H1 (cell line): ENCODE measurements at regions not wholly inside any gene's neighbourhood (a gene's known extent, or its start where the extent isn't known, plus 50 kb on each side); places are given as distances from the start of the nearest gene placed in this dataset.

Experiments used
- CTCF ChIA-PET: fragments of 300-600 bp; sonication (Branson Sonifier 250); formaldehyde crosslinking; loops from one replicate; lab custom pipeline; 2021; ENCODE audit not compliant: partially characterized antibody; lab: Charles Lee
- POLR2A ChIA-PET: fragments of 300-600 bp; sonication (Branson Sonifier 250); formaldehyde crosslinking; loops from one replicate; lab custom pipeline; 2021; ENCODE audit warnings: inconsistent platforms; ENCODE audit not compliant: partially characterized antibody; lab: Charles Lee
- DNase-seq, 2 experiments: peaks; one replicate each; pipeline versions ENCODE4 v3.0.0 to v3.0.0-alpha.2; 2010 to 2022; ENCODE audit warnings: low spot score in 2 of 2, low read depth in 1 of 2, mixed read lengths in 1 of 2
- FAIRE-seq: peaks from 2 replicates; lab custom pipeline; 2011; peaks lifted over from hg19 to GRCh38; lab: Jason Lieb, UNC
- H2AFZ ChIP-seq: 2 replicates; pipeline ENCODE4 v1.8.1; 2012; ENCODE audit warnings: low read length, inconsistent platforms
- H2AK5ac ChIP-seq: 2 replicates; pipeline ENCODE4 v1.6.1; 2013; ENCODE audit warnings: low read depth, low read length
- H2BK120ac ChIP-seq: replicated peaks from 2 replicates; pipeline ENCODE3; 2013; ENCODE audit warnings: low read depth, low read length, inconsistent platforms
- H2BK12ac ChIP-seq: 2 replicates; pipeline ENCODE4 v1.6.1; 2013; ENCODE audit warnings: low read depth, low read length
- H2BK15ac ChIP-seq: 2 replicates; pipeline ENCODE4 v1.6.1; 2013; ENCODE audit warnings: low read length
- H2BK20ac ChIP-seq: 2 replicates; pipeline ENCODE4 v1.6.1; 2013; ENCODE audit warnings: low read length
- H2BK5ac ChIP-seq: 2 replicates; pipeline ENCODE4 v1.6.1; 2013; ENCODE audit warnings: low read depth, low read length
- H3K14ac ChIP-seq: 2 replicates; pipeline ENCODE4 v1.6.1; 2013; ENCODE audit warnings: inconsistent platforms; ENCODE audit not compliant: insufficient read length
- H3K18ac ChIP-seq: 2 replicates; pipeline ENCODE4 v1.6.1; 2013; ENCODE audit warnings: low read length; ENCODE audit errors: extremely low read depth
- H3K23ac ChIP-seq: 2 replicates; pipeline ENCODE4 v1.6.1; 2013; ENCODE audit warnings: inconsistent platforms; ENCODE audit not compliant: insufficient read length
- H3K23me2 ChIP-seq: 2 replicates; pipeline ENCODE4 v1.6.1; 2013; ENCODE audit warnings: low read depth, low read length
- H3K27ac ChIP-seq: 2 replicates; pipeline ENCODE4 v1.6.1; 2011; ENCODE audit warnings: low read depth, low read length, inconsistent platforms
- H3K27me3 ChIP-seq, 4 experiments: replicated peaks in 1 of 4; 1 replicate in 1 of 4; 2 replicates in 3 of 4; pipeline versions ENCODE4 v1.6.1 to v1.8.1; 2011 to 2013; ENCODE audit warnings: low read length in 3 of 4, mild to moderate bottlenecking in 3 of 4, inconsistent platforms in 2 of 4, mixed read lengths in 2 of 4, moderate library complexity in 1 of 4; ENCODE audit not compliant: control insufficient read depth in 3 of 4, insufficient read depth in 3 of 4; ENCODE audit errors: extremely low read depth in 1 of 4
- H3K36me3 ChIP-seq, 4 experiments: 2 replicates each; pipeline versions ENCODE4 v1.6.1 to v1.8.1; 2011 to 2013; ENCODE audit warnings: mild to moderate bottlenecking in 4 of 4, low read length in 3 of 4, moderate library complexity in 2 of 4, control low read depth in 1 of 4, inconsistent platforms in 1 of 4; ENCODE audit not compliant: insufficient read depth in 4 of 4, control insufficient read depth in 2 of 4
- H3K4ac ChIP-seq: replicated peaks from 2 replicates; pipeline ENCODE3; 2013; ENCODE audit warnings: low read length, low read depth, mixed read lengths, inconsistent platforms; ENCODE audit not compliant: insufficient read length
- H3K4me1 ChIP-seq, 4 experiments: replicated peaks in 1 of 4; 1 replicate in 1 of 4; 2 replicates in 3 of 4; pipeline versions ENCODE4 v1.6.1 to v1.8.1; 2011 to 2013; ENCODE audit warnings: low read length in 3 of 4, inconsistent platforms in 2 of 4, mixed read lengths in 1 of 4; ENCODE audit not compliant: insufficient read depth in 4 of 4, control insufficient read depth in 3 of 4
- H3K4me2 ChIP-seq, 2 experiments: 2 replicates each; pipeline versions ENCODE4 v1.6.1 to v1.8.1; 2011 to 2013; ENCODE audit warnings: low read depth in 2 of 2, low read length in 2 of 2, control low read depth in 1 of 2, inconsistent platforms in 1 of 2, mild to moderate bottlenecking in 1 of 2; ENCODE audit not compliant: insufficient read depth in 1 of 2
- H3K4me3 ChIP-seq, 4 experiments: fragments of 200-600, 300-600 bp in 1 of 4; sonication (generic), shearing (Covaris generic), sonication (Bioruptor Twin) in 1 of 4; 2 replicates each; pipeline versions ENCODE4 v1.5.1 to v1.8.1; 2011 to 2016; ENCODE audit warnings: low read length in 4 of 4, low read depth in 3 of 4, control low read depth in 2 of 4, inconsistent platforms in 2 of 4, mild to moderate bottlenecking in 2 of 4, mixed read lengths in 1 of 4, moderate library complexity in 1 of 4; ENCODE audit not compliant: insufficient read depth in 2 of 4; ENCODE audit errors: extremely low read depth in 1 of 4
- H3K56ac ChIP-seq: replicated peaks from 2 replicates; pipeline ENCODE3; 2013; ENCODE audit warnings: low read depth, mild to moderate bottlenecking, mixed read lengths, low read length, inconsistent platforms; ENCODE audit not compliant: insufficient read length
- H3K79me1 ChIP-seq: 2 replicates; pipeline ENCODE4 v1.6.1; 2013; ENCODE audit warnings: low read depth, low read length, control low read depth
- H3K79me2 ChIP-seq, 2 experiments: 2 replicates each; pipeline versions ENCODE4 v1.6.1 to v1.8.1; 2012 to 2013; ENCODE audit warnings: low read length in 2 of 2, mild to moderate bottlenecking in 2 of 2, inconsistent platforms in 1 of 2; ENCODE audit not compliant: insufficient read depth in 2 of 2, control insufficient read depth in 1 of 2
- H3K9ac ChIP-seq, 4 experiments: replicated peaks in 1 of 4; 1 replicate in 1 of 4; 2 replicates in 3 of 4; pipeline versions ENCODE4 v1.6.1 to v1.8.1; 2011 to 2013; ENCODE audit warnings: low read depth in 3 of 4, low read length in 3 of 4, control low read depth in 2 of 4, mild to moderate bottlenecking in 2 of 4, moderate library complexity in 2 of 4, inconsistent platforms in 1 of 4; ENCODE audit errors: extremely low read depth in 1 of 4
- H3K9me3 ChIP-seq, 2 experiments: 2 replicates each; pipeline versions ENCODE4 v1.6.1 to v1.8.1; 2012 to 2013; ENCODE audit warnings: mild to moderate bottlenecking in 2 of 2, moderate library complexity in 2 of 2, control low read depth in 1 of 2, inconsistent platforms in 1 of 2, low read depth in 1 of 2, low read length in 1 of 2, mixed read lengths in 1 of 2; ENCODE audit not compliant: insufficient read depth in 2 of 2
- H4K20me1 ChIP-seq, 2 experiments: replicated peaks in 1 of 2; 2 replicates each; pipeline versions ENCODE3 to v1.8.1; 2011 to 2013; ENCODE audit warnings: inconsistent platforms in 2 of 2, low read length in 2 of 2, mild to moderate bottlenecking in 1 of 2; ENCODE audit not compliant: insufficient read depth in 2 of 2, control insufficient read depth in 1 of 2
- H4K5ac ChIP-seq: 2 replicates; pipeline ENCODE4 v1.6.1; 2013; ENCODE audit warnings: low read length, low read depth, mixed read lengths, inconsistent platforms; ENCODE audit not compliant: insufficient read length
- H4K8ac ChIP-seq: 2 replicates; pipeline ENCODE4 v1.8.0; 2013; ENCODE audit warnings: mild to moderate bottlenecking, moderate library complexity, low read length, inconsistent platforms; ENCODE audit not compliant: insufficient read depth; ENCODE audit errors: extremely low read depth
- H4K91ac ChIP-seq: replicated peaks from 2 replicates; pipeline ENCODE3; 2013; ENCODE audit warnings: low read length, mixed read lengths, inconsistent platforms; ENCODE audit not compliant: insufficient read length
- BCL11A ChIP-seq, 2 experiments: IDR thresholded peaks; one replicate each; pipeline ENCODE4 v1.6.1; 2011; ENCODE audit warnings: low read depth in 2 of 2, low read length in 2 of 2, mild to moderate bottlenecking in 2 of 2
- GTF2F1 ChIP-seq: IDR thresholded peaks from 2 replicates; pipeline ENCODE4 v1.6.1; 2012; ENCODE audit warnings: low read depth, low read length, improper control_type of control experiment, borderline replicate concordance
- HDAC6 ChIP-seq: IDR thresholded peaks from one replicate; pipeline ENCODE4 v1.7.1; 2012; ENCODE audit warnings: low read depth, mild to moderate bottlenecking, inconsistent platforms, low read length, moderate library complexity
- JUN ChIP-seq: IDR thresholded peaks from 2 replicates; pipeline ENCODE4 v1.6.1; 2011; ENCODE audit warnings: low read depth, mild to moderate bottlenecking, improper control_type of control experiment, low read length
- RXRA ChIP-seq: IDR thresholded peaks from 2 replicates; pipeline ENCODE4 v1.6.1; 2011; ENCODE audit warnings: low read depth, mild to moderate bottlenecking, low read length, moderate library complexity; ENCODE audit not compliant: insufficient read depth
- SIN3A ChIP-seq, 2 experiments: IDR thresholded peaks in 1 of 2; conservative IDR thresholded peaks in 1 of 2; 2 replicates each; pipeline ENCODE4 v1.6.1; 2011 to 2012; ENCODE audit warnings: low read length in 2 of 2, improper control_type of control experiment in 1 of 2, low read depth in 1 of 2, mild to moderate bottlenecking in 1 of 2
- SRF ChIP-seq: IDR thresholded peaks from 2 replicates; pipeline ENCODE4 v1.6.1; 2011; ENCODE audit warnings: mild to moderate bottlenecking, low read depth, low read length, moderate library complexity
- WGBS, 2 experiments: shearing (Covaris generic) in 1 of 2; methylation state at CpG; one replicate each; pipeline versions ENCODE4 v1.1.6 to v1.1.7; 2013 to 2015; ENCODE audit warnings: low lambda C conversion rate in 2 of 2, mixed read lengths in 2 of 2, inconsistent platforms in 1 of 2, low coverage in 1 of 2, missing lambda C conversion rate in 1 of 2; ENCODE audit not compliant: insufficient replicate concordance in 2 of 2, insufficient coverage in 1 of 2, insufficient read length in 1 of 2; ENCODE audit errors: extremely low coverage in 1 of 2, missing lambda C conversion rate in 1 of 2; 5-methylcytosine and 5-hydroxymethylcytosine counted together

- no peaks in the 10 kb centered on the region for H4K20me1 ChIP-seq
- H3K79me1 ChIP-seq, result no peaks in the 10 kb centered on the region
- H2BK5ac ChIP-seq, result no peak overlapping the region
- H2AK5ac ChIP-seq, result no peak overlapping the region
- H4K91ac ChIP-seq, result no peak overlapping the region
- H3K4me2 ChIP-seq, result no peak overlapping the region
- H3K27ac ChIP-seq, result no peak overlapping the region
- H3K23me2 ChIP-seq, result no peaks in the 10 kb centered on the region
- H2BK20ac ChIP-seq, result no peak overlapping the region
- no peak overlapping the region for H2AFZ ChIP-seq
- H3K4me3 ChIP-seq, result no peak overlapping the region
- H3K79me2 ChIP-seq, result no peaks in the 10 kb centered on the region
- H3K56ac ChIP-seq, result no peak overlapping the region
- FAIRE-seq, result no peak
- H2BK12ac ChIP-seq, result no peak overlapping the region
- no peak overlapping the region for H3K4ac ChIP-seq
- no peaks in the 10 kb centered on the region for H3K9me3 ChIP-seq
- 87% methylated on average over 4 of the region's 4 CpGs; no CpG with 5 or more reads in 1 of the 2 experiments for WGBS, 2 experiments
- H3K27me3 ChIP-seq, result no peaks in the 10 kb centered on the region
- no peak overlapping the region for H3K18ac ChIP-seq
- CTCF ChIA-PET, result interaction anchor here (1.6 to 1.7 kb wide), 2 partner anchors 12 to 13 kb away, joined by 4 to 6 read pairs; no protein-coding TSS in a partner anchor
- DNase-seq, result no peak
- no peaks in the 10 kb centered on the region for H3K4me1 ChIP-seq
- H2BK15ac ChIP-seq, result no peak overlapping the region
- H3K9ac ChIP-seq, result no peak overlapping the region
- no peak overlapping the region for H4K8ac ChIP-seq
- TF ChIP-seq BCL11A (IDR thresholded peaks at IDR 0.05; ENCODE audit: low read depth in 2 of 2, low read length in 2 of 2) (no peak), SIN3A (conservative IDR thresholded peaks at IDR 0.05 in 1 of 2, IDR thresholded peaks at IDR 0.05 in 1 of 2; ENCODE audit: low read depth in 1 of 2, low read length in 2 of 2) (no peak), JUN (no peak), SRF (no peak), HDAC6 (no peak), RXRA (no peak), GTF2F1 (no peak)
- TF ChIP-seq, all 59 proteins: peak for 0
- Histone ChIP-seq H3K36me3 (no peaks in the 10 kb centered on the region), H4K5ac (no peak overlapping the region), H2BK120ac (no peak overlapping the region), H3K14ac (no peak overlapping the region), H3K23ac (no peak overlapping the region)
- POLR2A ChIA-PET, result no interaction called here
Observed at GRCh38 chr3:1613962-1614361, 484.7 kb upstream of the CNTN4 start.
